ENCODE measurements at regions not wholly inside any gene's neighbourhood (a gene's known extent, or its start where the extent isn't known, plus 50 kb on each side); places are given as distances from the start of the nearest gene placed in this dataset.

GRCh38 chr6:125537090-125537489, 212.3 kb upstream of the HEY2 start:
- ATAC-seq, result no peak
- intact Hi-C loops (cut with micrococcal nuclease), result no loop called here
- no TSS peak for BruUV-seq (replicated peaks)

DNA sequence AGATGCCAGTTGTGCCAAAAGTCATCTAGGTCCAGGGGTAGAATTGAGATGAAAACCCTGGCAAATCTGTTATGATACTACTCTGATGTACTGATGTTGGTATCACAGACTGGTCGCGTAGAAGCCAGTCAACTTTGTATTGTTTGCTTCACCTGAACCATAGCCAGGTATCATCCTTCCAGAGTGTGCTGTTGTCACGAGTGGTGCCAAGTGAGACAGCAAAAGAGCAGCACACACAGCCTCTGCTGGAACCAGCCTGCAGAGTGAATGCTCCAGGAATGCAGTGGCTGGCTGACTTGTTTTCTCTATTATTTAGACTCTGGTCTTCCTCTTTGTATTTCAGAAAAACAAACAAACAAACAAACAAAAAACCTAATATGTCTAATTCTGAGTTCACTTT, 209.5 kb upstream of the HEY2 start:
- DNase-seq (no peak), ATAC-seq (no peak)
- CTCF ChIA-PET, result no interaction called here
- Histone ChIP-seq H3K4me2 (ENCODE audit: low read length) (no peak overlapping the region), H3K4me3 (ENCODE audit: low read length) (no peak overlapping the region), H2AFZ (ENCODE audit: low read length) (no peak overlapping the region), H3K9ac (ENCODE audit: low read length) (no peak overlapping the region), H3K79me2 (ENCODE audit: low read length) (no peaks in the 10 kb centered on the region), H3K27ac (ENCODE audit: low read length) (no peak overlapping the region), H3K9me2 (replicated peaks; ENCODE audit: low read length) (no peaks in the 10 kb centered on the region), H3F3A (ENCODE audit: low read length, unreplicated experiment) (no peaks in the 10 kb centered on the region), H3K27me3 (ENCODE audit: low read length) (peaks cover 32% of the 10 kb centered on the region), H4K20me1 (ENCODE audit: low read length) (no peaks in the 10 kb centered on the region), H3K4me1 (ENCODE audit: insufficient read depth, low read length) (no peaks in the 10 kb centered on the region), H3K9me3 (ENCODE audit: low read length) (no peaks in the 10 kb centered on the region), H3K36me3 (ENCODE audit: low read depth, low read length) (no peaks in the 10 kb centered on the region)
- TF ChIP-seq EZH2 (IDR thresholded peaks at IDR 0.05; ENCODE audit: low read length, unreplicated experiment), result no peak
- TF ChIP-seq EZH2phosphoT487 (IDR thresholded peaks at IDR 0.05; ENCODE audit: borderline replicate concordance, low read length), result no peak
- no peak for TF ChIP-seq CTCF (conservative IDR thresholded peaks at IDR 0.05; ENCODE audit: low read depth, low read length)
- intact Hi-C loops (cut with micrococcal nuclease), result no loop called here
- no TSS peak for BruUV-seq (replicated peaks)
- POLR2A ChIA-PET (ENCODE audit: unreplicated experiment), result no interaction called here

More at GRCh38 chr6:125537090-125537489, 212.3 kb upstream of the HEY2 start:
- no peaks in the 10 kb centered on the region for H3K9me3 ChIP-seq (ENCODE audit: low read length)
- ChIA-PET POLR2A (ENCODE audit: unreplicated experiment) (no interaction called here), CTCF (no interaction called here)
- H3K4me1 ChIP-seq (ENCODE audit: insufficient read depth, low read length), result no peaks in the 10 kb centered on the region
- DNase-seq, result no peak
- no peak overlapping the region for H3K4me2 ChIP-seq (ENCODE audit: low read length)
- no peak overlapping the region for H2AFZ ChIP-seq (ENCODE audit: low read length)
- peaks cover 58% of the 10 kb centered on the region for H3K27me3 ChIP-seq (ENCODE audit: low read length)
- H3K36me3 ChIP-seq (ENCODE audit: low read depth, low read length), result no peaks in the 10 kb centered on the region
- no peak overlapping the region for H3K27ac ChIP-seq (ENCODE audit: low read length)
- no peak overlapping the region for H3K4me3 ChIP-seq (ENCODE audit: low read length)
- no peaks in the 10 kb centered on the region for H4K20me1 ChIP-seq (ENCODE audit: low read length)
- H3K79me2 ChIP-seq (ENCODE audit: low read length), result no peaks in the 10 kb centered on the region
- no peaks in the 10 kb centered on the region for H3K9me2 ChIP-seq (replicated peaks; ENCODE audit: low read length)
- no peak overlapping the region for H3K9ac ChIP-seq (ENCODE audit: low read length)
- H3F3A ChIP-seq (ENCODE audit: low read length, unreplicated experiment), result no peaks in the 10 kb centered on the region
- TF ChIP-seq EZH2 (IDR thresholded peaks at IDR 0.05; ENCODE audit: low read length, unreplicated experiment), result no peak
- no peak for TF ChIP-seq EZH2phosphoT487 (IDR thresholded peaks at IDR 0.05; ENCODE audit: borderline replicate concordance, low read length)
- no peak for TF ChIP-seq CTCF (conservative IDR thresholded peaks at IDR 0.05; ENCODE audit: low read depth, low read length)

- Histone ChIP-seq H3K4me2 (ENCODE audit: low read length) (no peak overlapping the region), H3K79me2 (ENCODE audit: low read length) (no peaks in the 10 kb centered on the region), H4K20me1 (ENCODE audit: low read length) (no peaks in the 10 kb centered on the region), H3K27me3 (ENCODE audit: low read length) (peaks cover 2% of the 10 kb centered on the region; the same call in 1 of the 2 replicates), H3K36me3 (ENCODE audit: low read depth, low read length) (no peaks in the 10 kb centered on the region), H3K4me3 (ENCODE audit: low read length) (no peak overlapping the region), H3F3A (ENCODE audit: low read length, unreplicated experiment) (no peaks in the 10 kb centered on the region), H3K9me3 (ENCODE audit: low read length) (no peaks in the 10 kb centered on the region), H2AFZ (ENCODE audit: low read length) (no peak overlapping the region), H3K4me1 (ENCODE audit: insufficient read depth, low read length) (no peaks in the 10 kb centered on the region), H3K9ac (ENCODE audit: low read length) (no peak overlapping the region), H3K9me2 (replicated peaks; ENCODE audit: low read length) (no peaks in the 10 kb centered on the region), H3K27ac (ENCODE audit: low read length) (no peak overlapping the region)
- DNase-seq, result no peak
- TF ChIP-seq EZH2phosphoT487 (IDR thresholded peaks at IDR 0.05; ENCODE audit: borderline replicate concordance, low read length) (no peak), CTCF (conservative IDR thresholded peaks at IDR 0.05; ENCODE audit: low read depth, low read length) (no peak), EZH2 (IDR thresholded peaks at IDR 0.05; ENCODE audit: low read length, unreplicated experiment) (no peak)
- ChIA-PET POLR2A (ENCODE audit: unreplicated experiment) (no interaction called here), CTCF (no interaction called here)
- intact Hi-C loops (cut with micrococcal nuclease), result no loop called here
- no peak for ATAC-seq
- no TSS peak for BruUV-seq (replicated peaks)
Measured at GRCh38 chr6:125544819-125545218, 204.6 kb upstream of the HEY2 start.

Measured in PC-3 (cell line).